Smooth muscle cell (in vitro differentiated cells): ENCODE measurements at regions not wholly inside any gene's neighbourhood (a gene's known extent, or its start where the extent isn't known, plus 50 kb on each side); places are given as distances from the start of the nearest gene placed in this dataset.
A peak's percentile ranks its signal among the peaks of the same experiment; 100 is the strongest.
"Not testable (repeated sequence)": the region's sequence is repeated elsewhere in the genome, so short reads cannot be mapped to it uniquely, and the experiment has no call there.

ENCODE experiments used
- DNase-seq: peaks from one replicate; lab custom pipeline; 2025; ENCODE audit not compliant: unreplicated experiment; lab: John Stamatoyannopoulos, UW
- H2AFZ ChIP-seq: fragments of 200-600 bp; sonication (generic); 2 replicates; pipeline ENCODE4 v1.6.0; 2016; ENCODE audit warnings: antibody characterized with exemption, low read depth, mild to moderate bottlenecking
- H3F3A ChIP-seq: fragments of 200-600 bp; sonication (generic); 2 replicates; pipeline ENCODE4 v1.6.0; 2017; ENCODE audit warnings: antibody characterized with exemption, low read depth
- H3K27ac ChIP-seq: fragments of 200-600 bp; sonication (generic); 2 replicates; pipeline ENCODE4 v1.5.1; 2016; ENCODE audit warnings: low read depth, mild to moderate bottlenecking
- H3K27me3 ChIP-seq: fragments of 200-600 bp; sonication (generic); 2 replicates; pipeline ENCODE4 v1.6.1; 2016; ENCODE audit warnings: low read depth, mild to moderate bottlenecking
- H3K36me3 ChIP-seq: fragments of 200-600 bp; sonication (generic); 2 replicates; pipeline ENCODE4 v1.5.1; 2016; ENCODE audit warnings: low read depth
- H3K4me1 ChIP-seq: fragments of 200-600 bp; sonication (generic); 2 replicates; pipeline ENCODE4 v1.5.1; 2016; ENCODE audit warnings: low read depth
- H3K4me2 ChIP-seq: fragments of 200-600 bp; sonication (generic); 2 replicates; pipeline ENCODE4 v1.6.0; 2016; ENCODE audit warnings: mild to moderate bottlenecking
- H3K4me3 ChIP-seq: fragments of 200-600 bp; sonication (generic); 2 replicates; pipeline ENCODE4 v1.5.1; 2016; ENCODE audit warnings: mild to moderate bottlenecking
- H3K79me2 ChIP-seq: fragments of 200-600 bp; sonication (generic); 2 replicates; pipeline ENCODE4 v1.6.0; 2016; ENCODE audit warnings: low read depth, mild to moderate bottlenecking
- H3K9ac ChIP-seq: fragments of 200-600 bp; sonication (generic); 2 replicates; pipeline ENCODE4 v1.6.0; 2016; ENCODE audit warnings: low read depth
- H3K9me3 ChIP-seq: fragments of 200-600 bp; sonication (generic); replicated peaks from 2 replicates; pipeline ENCODE4 v1.5.1; 2016; ENCODE audit warnings: low read depth
- H4K20me1 ChIP-seq: fragments of 200-600 bp; sonication (generic); 2 replicates; pipeline ENCODE4 v1.6.0; 2016; ENCODE audit warnings: low read depth
- WGBS: methylation state at CpG from one replicate; pipeline ENCODE4 v1.1.7; 2016; ENCODE audit warnings: low lambda C conversion rate; 5-methylcytosine and 5-hydroxymethylcytosine counted together
- TF ChIP-seq, protein P1 (sequence below): fragments of 200-600 bp; sonication (generic); IDR thresholded peaks from 2 replicates; pipeline ENCODE4 v1.5.1; 2017; ENCODE audit warnings: borderline replicate concordance, mild to moderate bottlenecking, antibody characterized with exemption; ENCODE audit not compliant: insufficient read depth, poor library complexity, severe bottlenecking

DNA sequence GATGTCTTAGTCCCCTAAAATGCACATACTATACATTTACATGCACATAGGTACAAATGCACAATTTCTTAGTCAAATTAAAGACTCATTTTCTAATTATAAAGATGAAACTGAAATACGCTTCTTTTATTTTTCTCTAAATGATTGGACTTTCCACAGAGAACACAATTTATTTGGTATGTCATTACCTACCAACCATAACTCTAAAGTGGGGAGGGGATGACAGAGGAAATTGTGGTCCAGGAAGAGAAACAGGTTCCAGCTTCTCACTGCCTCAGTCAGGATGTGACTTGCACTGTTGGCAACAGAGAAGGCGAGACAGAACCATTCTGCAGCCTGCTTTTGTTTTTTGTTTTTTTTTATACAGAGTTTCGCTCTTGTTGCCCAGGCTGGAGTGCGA lies 1189.2 kb downstream of the PLA2G4A start:
- Histone ChIP-seq H3K4me3 (no peak overlapping the region), H3K27ac (no peak overlapping the region), H3K4me1 (no peaks in the 10 kb centered on the region), H3K9me3 (no peaks in the 10 kb centered on the region), H2AFZ (no peak overlapping the region), H3K9ac (no peak overlapping the region), H3K27me3 (no peaks in the 10 kb centered on the region), H3K36me3 (no peaks in the 10 kb centered on the region), H3K79me2 (no peaks in the 10 kb centered on the region), H3K4me2 (no peak overlapping the region), H4K20me1 (no peaks in the 10 kb centered on the region), H3F3A (no peaks in the 10 kb centered on the region)
- WGBS, result 96% methylated on average over 4 of the region's 4 CpGs
- DNase-seq, result no peak
- TF ChIP-seq, protein P1, sequence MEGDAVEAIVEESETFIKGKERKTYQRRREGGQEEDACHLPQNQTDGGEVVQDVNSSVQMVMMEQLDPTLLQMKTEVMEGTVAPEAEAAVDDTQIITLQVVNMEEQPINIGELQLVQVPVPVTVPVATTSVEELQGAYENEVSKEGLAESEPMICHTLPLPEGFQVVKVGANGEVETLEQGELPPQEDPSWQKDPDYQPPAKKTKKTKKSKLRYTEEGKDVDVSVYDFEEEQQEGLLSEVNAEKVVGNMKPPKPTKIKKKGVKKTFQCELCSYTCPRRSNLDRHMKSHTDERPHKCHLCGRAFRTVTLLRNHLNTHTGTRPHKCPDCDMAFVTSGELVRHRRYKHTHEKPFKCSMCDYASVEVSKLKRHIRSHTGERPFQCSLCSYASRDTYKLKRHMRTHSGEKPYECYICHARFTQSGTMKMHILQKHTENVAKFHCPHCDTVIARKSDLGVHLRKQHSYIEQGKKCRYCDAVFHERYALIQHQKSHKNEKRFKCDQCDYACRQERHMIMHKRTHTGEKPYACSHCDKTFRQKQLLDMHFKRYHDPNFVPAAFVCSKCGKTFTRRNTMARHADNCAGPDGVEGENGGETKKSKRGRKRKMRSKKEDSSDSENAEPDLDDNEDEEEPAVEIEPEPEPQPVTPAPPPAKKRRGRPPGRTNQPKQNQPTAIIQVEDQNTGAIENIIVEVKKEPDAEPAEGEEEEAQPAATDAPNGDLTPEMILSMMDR, result no peak

DNA sequence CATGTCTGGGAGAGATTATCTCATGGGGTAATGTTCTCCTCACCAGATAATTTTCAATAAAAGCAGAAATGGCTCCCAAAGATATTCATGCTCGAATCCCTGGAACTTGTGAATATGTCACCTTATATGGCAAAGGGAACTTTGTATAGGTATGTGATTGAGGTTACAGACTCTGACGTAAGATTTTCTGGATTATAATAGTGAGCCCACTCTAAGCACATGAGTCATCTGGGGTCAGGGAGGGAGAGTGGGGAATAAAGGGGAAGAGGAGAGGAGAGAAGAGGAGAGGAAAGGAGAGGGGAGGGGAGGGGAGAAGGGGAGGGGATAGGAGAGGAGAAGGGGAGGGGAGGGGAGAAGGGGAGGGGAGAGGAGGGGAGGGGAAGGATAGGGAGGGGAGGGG lies 1193.9 kb downstream of the PLA2G4A start:
- TF ChIP-seq, protein P1, result no peak
- no peaks in the 10 kb centered on the region for H3F3A ChIP-seq
- H3K27ac ChIP-seq, result no peak overlapping the region
- H3K4me1 ChIP-seq, result no peaks in the 10 kb centered on the region
- H3K79me2 ChIP-seq, result no peaks in the 10 kb centered on the region
- H3K4me2 ChIP-seq, result no peak overlapping the region
- H3K9ac ChIP-seq, result no peak overlapping the region
- no peak overlapping the region for H3K4me3 ChIP-seq
- H3K27me3 ChIP-seq, result no peaks in the 10 kb centered on the region
- no peak for DNase-seq
- H3K36me3 ChIP-seq, result no peaks in the 10 kb centered on the region
- WGBS, result 58% methylated on average over 2 of the region's 2 CpGs
- H3K9me3 ChIP-seq, result no peaks in the 10 kb centered on the region
- H2AFZ ChIP-seq, result no peak overlapping the region
- H4K20me1 ChIP-seq, result no peaks in the 10 kb centered on the region

DNA sequence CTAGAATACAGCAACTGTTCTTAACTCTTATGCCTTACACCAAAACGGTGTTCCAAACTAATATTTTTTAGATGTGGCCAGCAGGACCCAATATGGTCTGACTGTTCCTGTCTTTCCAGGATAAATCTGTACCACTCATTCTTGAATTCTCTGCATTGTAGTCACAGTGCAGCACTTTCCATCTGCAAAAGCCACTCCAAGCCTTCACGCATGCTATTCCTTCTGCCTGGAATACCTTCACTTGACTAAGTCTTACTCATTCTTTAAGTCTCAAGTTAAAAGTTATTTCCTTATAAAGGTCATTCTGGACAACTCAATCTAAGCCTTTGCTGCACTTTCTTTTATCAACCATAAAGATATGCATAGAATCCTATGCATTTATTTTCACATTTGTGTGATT lies 1194.5 kb downstream of the PLA2G4A start:
- no peaks in the 10 kb centered on the region for H3K9me3 ChIP-seq
- TF ChIP-seq, protein P1, result no peak
- H4K20me1 ChIP-seq, result no peaks in the 10 kb centered on the region
- no peaks in the 10 kb centered on the region for H3K79me2 ChIP-seq
- H3K4me2 ChIP-seq, result no peak overlapping the region
- H3K27me3 ChIP-seq, result no peaks in the 10 kb centered on the region
- no peak for DNase-seq
- WGBS, result 88% methylated on average over 2 of the region's 2 CpGs
- no peaks in the 10 kb centered on the region for H3F3A ChIP-seq
- peaks cover 3% of the 10 kb centered on the region for H3K4me1 ChIP-seq
- H3K36me3 ChIP-seq, result no peaks in the 10 kb centered on the region
- no peak overlapping the region for H3K27ac ChIP-seq
- no peak overlapping the region for H3K4me3 ChIP-seq
- no peak overlapping the region for H3K9ac ChIP-seq
- no peak overlapping the region for H2AFZ ChIP-seq

DNA sequence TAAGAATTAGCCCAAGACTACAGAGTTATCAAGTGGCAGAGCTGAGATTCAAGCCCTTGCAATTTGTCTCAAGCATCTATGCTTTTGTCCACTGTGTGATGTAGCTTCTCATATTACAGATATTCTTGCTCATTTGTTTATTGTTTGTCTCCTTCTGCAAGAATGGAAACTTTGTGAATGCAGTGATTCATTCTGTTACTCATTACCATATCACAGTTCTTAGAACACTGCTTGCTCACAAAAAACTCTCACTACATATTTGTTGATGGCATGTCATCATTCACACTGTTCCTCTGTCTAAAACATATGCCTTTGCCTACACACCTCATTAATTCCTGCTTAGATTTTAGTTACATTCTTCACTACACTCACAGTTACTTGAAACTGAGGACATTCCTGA lies 1198.9 kb downstream of the PLA2G4A start:
- peak overlapping the region; percentile 11 for H2AFZ ChIP-seq
- no peaks in the 10 kb centered on the region for H4K20me1 ChIP-seq
- no peaks in the 10 kb centered on the region for H3K27me3 ChIP-seq
- peaks cover 3% of the 10 kb centered on the region for H3K4me1 ChIP-seq
- peak overlapping the region; percentile 52 for H3K9ac ChIP-seq
- no peak for DNase-seq
- H3K36me3 ChIP-seq, result no peaks in the 10 kb centered on the region
- H3K9me3 ChIP-seq, result no peaks in the 10 kb centered on the region
- no peaks in the 10 kb centered on the region for H3F3A ChIP-seq
- peak overlapping the region; percentile 53 for H3K4me2 ChIP-seq
- TF ChIP-seq, protein P1, result no peak
- H3K27ac ChIP-seq, result peak overlapping the region; percentile 81
- no peaks in the 10 kb centered on the region for H3K79me2 ChIP-seq
- H3K4me3 ChIP-seq, result no peak overlapping the region

DNA sequence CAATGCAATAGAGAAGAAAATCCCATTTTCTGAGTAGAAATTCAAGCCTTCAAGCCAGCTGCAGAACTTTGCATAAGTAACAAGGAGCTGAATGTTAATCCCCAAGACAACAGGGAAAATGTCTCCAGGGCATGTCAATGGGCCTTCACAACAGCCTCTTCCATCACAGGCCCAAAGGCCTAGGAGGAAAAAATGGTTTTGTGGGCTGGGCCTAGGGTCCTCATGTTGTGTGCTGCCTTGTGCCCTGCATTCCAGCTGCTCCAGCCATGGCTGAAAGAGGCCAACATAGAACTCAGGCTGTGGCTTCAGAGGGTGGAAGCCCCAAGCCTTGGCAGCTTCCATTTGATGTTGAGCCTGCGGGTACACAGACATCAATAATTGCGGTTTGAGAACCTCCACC lies 1208.8 kb downstream of the PLA2G4A start:
- H3F3A ChIP-seq, H3K36me3 ChIP-seq: not testable (repeated sequence)
- WGBS, result 47% methylated on average over 2 of the region's 2 CpGs

More for the DNA sequence above, 1208.8 kb downstream of the PLA2G4A start:
- not testable (repeated sequence) for DNase-seq, H3K27ac ChIP-seq, H3K9me3 ChIP-seq, H3K4me1 ChIP-seq, H3K79me2 ChIP-seq, H2AFZ ChIP-seq, H4K20me1 ChIP-seq, H3K27me3 ChIP-seq, H3K9ac ChIP-seq, H3K4me2 ChIP-seq, H3K4me3 ChIP-seq
